GM21737 (cell line): ENCODE measurements at regions not wholly inside any gene's neighbourhood (a gene's known extent, or its start where the extent isn't known, plus 50 kb on each side); places are given as distances from the start of the nearest gene placed in this dataset.
"Not testable (repeated sequence)": the region's sequence is repeated elsewhere in the genome, so short reads cannot be mapped to it uniquely, and the experiment has no call there.

Source experiments
- ATAC-seq: cut with Tn5 transposase; IDR thresholded peaks from one replicate; pipeline ENCODE4 v1.9.1; 2021; ENCODE audit warnings: mild to moderate bottlenecking, moderate library complexity; ENCODE audit not compliant: unreplicated experiment

DNA sequence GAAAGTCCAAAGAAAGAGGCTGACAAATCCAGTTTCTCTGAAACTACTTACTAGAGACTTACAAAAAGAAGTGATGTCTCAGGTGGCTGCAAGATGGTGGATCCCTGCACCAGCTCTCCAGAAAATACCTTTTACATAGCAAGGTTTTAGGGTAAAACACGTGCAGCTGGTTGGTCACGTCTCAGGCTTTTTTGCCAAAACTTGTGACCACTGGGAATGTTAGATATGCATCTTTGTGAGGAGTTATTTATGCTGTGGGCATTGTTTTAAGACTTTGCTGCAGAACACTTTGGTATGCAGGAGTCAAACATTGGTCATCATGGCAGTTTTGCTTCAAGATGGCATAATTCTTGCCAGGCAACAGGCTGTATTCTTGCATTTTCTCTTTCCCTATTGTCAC, 1352.8 kb downstream of the REEP3 start:
- no peak for ATAC-seq

DNA sequence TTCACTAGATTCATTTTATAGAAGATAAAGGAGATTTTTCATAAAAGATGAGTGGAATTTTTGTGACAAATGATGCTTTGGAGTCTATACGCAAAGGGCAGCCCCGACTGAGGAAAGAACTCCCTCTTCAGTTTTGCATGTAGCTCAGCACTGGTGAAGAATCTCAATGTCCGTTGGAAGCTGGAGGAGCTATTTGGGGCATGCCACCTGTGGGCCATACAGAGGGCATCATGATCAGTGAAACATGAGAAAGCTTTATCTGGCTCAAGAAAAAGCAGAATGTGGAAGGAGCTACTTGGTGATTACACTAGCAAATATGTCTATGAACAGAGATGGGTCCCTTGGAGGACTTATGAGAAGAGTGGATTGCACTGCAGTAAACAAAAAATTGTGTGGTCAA, 1359.3 kb downstream of the REEP3 start:
- no peak for ATAC-seq

DNA sequence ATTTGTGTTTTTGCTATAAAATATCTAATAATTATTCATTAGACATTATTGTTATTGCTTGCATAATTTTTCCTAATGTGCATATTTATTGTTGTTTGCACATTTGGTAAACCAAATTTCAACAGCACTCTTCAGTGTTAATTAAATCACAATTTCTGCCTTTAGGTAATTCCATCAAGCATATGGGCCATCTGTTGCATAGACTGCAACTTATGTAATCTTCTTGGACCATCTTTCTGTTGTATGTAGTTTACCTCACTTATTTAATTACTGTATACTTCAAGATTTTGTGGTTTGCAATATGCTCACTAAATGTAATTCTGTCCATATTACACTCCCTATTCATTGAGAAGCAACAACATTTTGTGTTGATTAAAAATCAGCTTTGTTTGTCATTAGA, 1360.1 kb downstream of the REEP3 start:
- ATAC-seq: no peak

- ATAC-seq: no peak
Observed at GRCh38 chr10:64896582-64896981, 1375.4 kb downstream of the REEP3 start.

DNA sequence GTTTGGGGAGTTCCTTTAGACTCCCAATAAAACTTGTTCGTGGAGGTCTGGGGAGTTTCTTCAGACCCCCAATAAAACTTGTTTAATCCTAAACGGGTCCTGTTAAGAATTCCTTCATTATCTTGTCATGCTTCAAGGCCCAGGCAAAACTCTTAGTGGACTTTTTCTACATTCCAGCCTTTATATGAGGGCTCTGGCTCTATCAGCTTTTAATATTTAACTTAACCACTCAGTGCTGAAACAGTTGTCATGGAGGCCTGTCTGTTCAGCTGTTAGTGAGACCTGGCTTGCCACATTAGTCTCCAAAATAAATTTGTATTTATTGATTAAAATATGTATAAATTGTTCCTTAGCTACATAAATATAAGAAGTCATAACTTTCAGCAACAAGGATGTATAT, 1385.1 kb downstream of the REEP3 start:
- not testable (repeated sequence) for ATAC-seq

GRCh38 chr10:64924306-64924705, 1403.1 kb downstream of the REEP3 start:
- ATAC-seq: not testable (repeated sequence)

- ATAC-seq: no peak
Observed at GRCh38 chr10:64952042-64952441, 1430.8 kb downstream of the REEP3 start.

DNA sequence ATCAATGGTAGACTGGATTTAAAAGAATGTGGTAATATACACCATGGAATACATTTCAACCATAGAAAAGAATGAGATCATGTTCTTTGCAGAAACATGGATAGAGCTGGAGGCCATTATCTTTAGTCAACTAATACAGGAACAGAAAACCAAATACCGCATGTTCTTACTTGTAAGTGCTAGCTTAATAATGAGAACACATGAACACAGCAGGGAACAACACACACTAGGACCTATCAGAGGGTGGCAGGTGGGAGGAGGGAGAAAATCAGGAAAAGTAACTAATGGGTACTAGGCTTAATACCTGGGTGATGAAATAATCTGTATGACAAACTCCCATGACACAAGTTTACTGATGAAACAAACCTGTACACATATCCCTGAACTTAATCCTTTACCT, 1435.2 kb downstream of the REEP3 start:
- ATAC-seq: no peak

DNA sequence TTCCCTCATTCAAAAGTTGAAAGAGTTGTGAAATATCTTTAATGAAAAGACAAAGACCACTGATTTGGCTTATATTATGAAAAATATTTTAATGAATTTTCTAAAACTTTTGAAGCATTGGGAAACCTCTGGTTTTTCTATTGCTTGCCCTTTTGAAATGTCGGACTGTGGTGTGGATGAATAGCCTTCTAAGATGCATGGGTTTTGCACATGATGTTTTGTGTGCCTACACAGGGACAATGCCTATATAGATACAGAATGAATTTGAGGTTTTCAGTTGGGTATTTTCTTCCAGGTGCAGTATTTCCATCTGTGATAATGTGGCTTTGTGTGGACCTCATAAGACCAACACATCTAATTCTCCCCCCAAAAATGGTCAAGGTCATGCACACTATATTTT, 1437.9 kb downstream of the REEP3 start:
- ATAC-seq: no peak

- ATAC-seq: no peak
Observed at GRCh38 chr10:64959883-64960282, 1438.7 kb downstream of the REEP3 start.

DNA sequence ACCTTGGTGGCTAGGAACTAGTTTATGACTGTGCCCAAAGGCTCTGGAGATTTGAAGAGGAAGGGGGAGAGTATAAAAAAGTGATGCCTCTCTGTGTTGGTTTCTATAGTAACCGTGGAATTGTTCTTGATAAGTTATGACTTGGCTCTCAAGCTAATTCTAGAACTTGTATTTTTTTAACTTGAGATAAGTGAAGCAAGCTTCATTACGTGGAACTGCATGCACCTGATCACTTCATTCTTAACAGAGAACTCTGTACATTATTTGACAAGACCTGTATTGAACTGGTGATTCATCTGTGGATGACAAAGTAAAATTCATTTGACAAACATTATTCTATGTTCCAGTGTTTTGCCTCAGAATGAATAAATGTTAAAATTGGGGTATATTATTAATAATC, 1452.2 kb downstream of the REEP3 start:
- ATAC-seq: no peak

DNA sequence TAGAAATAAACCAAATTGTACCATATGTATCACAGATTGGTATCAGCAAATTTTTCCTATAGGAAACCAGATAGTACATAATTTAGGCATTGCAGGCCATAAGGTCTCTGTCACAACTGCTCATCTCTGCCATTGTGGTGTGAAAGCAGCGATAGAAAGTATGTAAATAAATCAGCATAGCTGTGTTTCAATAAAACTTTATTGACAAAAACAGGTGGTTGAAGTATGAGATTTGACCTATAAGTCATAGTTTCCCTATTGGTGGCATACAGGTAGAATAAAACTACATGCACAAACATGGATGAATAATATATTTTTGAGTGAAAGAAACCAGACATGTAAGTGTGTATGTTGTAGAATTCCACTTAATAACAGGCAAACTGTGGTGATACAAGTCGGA, 1454.9 kb downstream of the REEP3 start:
- no peak for ATAC-seq

GRCh38 chr10:64977915-64978314, 1456.7 kb downstream of the REEP3 start:
- no peak for ATAC-seq

DNA sequence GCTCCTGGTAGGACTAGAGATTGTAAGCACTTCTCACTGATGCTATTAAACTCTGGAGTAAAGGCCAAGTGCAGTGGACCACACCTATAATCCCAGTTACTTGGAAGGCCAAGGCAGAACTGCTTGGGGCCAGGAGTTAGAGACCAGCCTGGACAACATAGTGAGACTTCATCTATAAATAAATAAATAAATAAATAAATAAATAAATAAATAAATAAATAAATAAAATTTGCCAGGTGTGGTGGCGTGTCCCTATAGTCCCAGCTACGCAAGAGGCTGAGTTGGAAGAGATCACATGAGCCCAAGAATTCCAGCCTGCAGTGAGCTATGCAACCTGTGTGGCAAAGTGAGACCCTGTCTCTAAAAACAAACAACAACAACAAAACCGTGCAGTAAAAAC, 1475.7 kb downstream of the REEP3 start:
- ATAC-seq: no peak

GRCh38 chr10:65010845-65011244, 1489.6 kb downstream of the REEP3 start:
- ATAC-seq: no peak

DNA sequence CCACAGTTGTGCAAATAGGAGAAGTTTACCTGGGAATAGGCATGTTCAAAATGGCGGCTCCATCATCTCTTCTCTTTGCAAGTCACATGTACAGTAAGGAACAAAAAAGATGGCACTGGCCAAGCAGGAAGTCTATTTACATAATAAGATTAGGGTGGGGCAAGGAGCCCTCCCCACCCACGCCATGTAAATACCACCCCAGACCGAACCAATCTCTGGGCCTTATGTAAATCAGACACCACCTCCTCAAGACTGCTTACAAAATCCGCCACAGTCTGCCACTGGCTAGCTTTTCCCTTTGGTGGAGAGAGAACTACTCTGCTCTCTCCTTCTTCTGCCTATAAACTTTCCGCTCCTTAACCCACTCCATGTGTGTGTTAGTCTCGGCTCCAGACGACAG, 1496.3 kb downstream of the REEP3 start:
- ATAC-seq: no peak

DNA sequence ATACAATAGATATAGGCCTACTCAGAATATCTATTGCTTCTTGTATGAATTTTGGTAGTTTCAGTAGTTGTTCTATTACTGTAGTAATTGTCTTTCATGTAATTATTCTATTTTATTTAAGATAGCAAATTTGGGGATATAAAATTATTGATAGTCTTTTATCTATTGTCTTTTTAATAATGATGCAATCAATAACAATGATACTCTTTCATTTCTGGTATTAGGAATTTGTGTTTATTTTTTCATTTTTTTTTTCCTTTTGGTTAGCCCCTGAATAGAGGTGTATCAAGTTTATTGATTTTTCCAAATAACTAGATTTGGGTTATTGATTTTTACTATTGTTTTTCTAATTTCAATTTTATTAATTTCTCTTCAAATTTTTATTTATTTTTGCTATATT, 1503.7 kb downstream of the REEP3 start:
- no peak for ATAC-seq

GRCh38 chr10:65030263-65030662, 1509.1 kb downstream of the REEP3 start:
- ATAC-seq: no peak

- no peak for ATAC-seq
Observed at GRCh38 chr10:65032867-65033769, 1511.9 kb downstream of the REEP3 start.

DNA sequence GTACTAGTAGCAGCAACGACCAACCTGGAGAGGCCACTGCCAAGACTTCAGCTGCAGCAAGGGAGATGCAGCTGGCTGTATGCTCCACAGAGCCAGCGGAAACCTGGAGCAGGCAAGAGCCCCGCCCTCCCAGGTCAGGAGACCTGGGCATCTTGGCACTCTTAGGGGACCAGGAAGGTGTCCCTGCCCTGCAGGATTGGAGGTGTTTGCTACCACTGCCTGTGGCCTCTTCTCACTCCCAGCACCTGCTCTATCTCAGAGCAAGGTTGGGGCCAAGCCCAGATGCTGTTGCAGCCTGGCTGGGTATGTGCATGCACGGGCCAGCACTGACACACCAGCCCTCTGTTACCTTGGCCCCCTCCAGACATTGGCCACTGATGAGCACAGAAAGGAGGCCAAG, 1512.8 kb downstream of the REEP3 start:
- ATAC-seq: no peak

GRCh38 chr10:65040796-65041195, 1519.6 kb downstream of the REEP3 start:
- ATAC-seq: no peak

- ATAC-seq: no peak
Observed at GRCh38 chr10:65041307-65041706, 1520.1 kb downstream of the REEP3 start.

GRCh38 chr10:65042496-65042895, 1521.3 kb downstream of the REEP3 start:
- no peak for ATAC-seq
